Calu3 (cell line): ENCODE measurements at regions not wholly inside any gene's neighbourhood (a gene's known extent, or its start where the extent isn't known, plus 50 kb on each side); places are given as distances from the start of the nearest gene placed in this dataset.
A peak's percentile ranks its signal among the peaks of the same experiment; 100 is the strongest.

Source experiments
- BruUV-seq: library from RNA; stranded (reverse); fragments of 400-500 nt; replicated peaks from 2 replicates; lab custom pipeline; 2021; lab: Mats Ljungman, UMichigan
- CTCF ChIA-PET: fragments of 300-600 bp; sonication (Branson Sonifier 250); formaldehyde crosslinking; loops from one replicate; lab custom pipeline; 2022; ENCODE audit warnings: antibody characterized with exemption; lab: Charles Lee
- DNase-seq: peaks from one replicate; pipeline ENCODE4 v3.0.0; 2022
- H3K27ac Mint-ChIP-seq: one replicate; pipeline ENCODE4 v1.8.0; 2022; ENCODE audit warnings: mixed read lengths; ENCODE audit not compliant: unreplicated experiment
- H3K27me3 Mint-ChIP-seq: one replicate; pipeline ENCODE4 v1.8.0; 2022; ENCODE audit warnings: mixed read lengths; ENCODE audit not compliant: unreplicated experiment
- H3K36me3 Mint-ChIP-seq: one replicate; pipeline ENCODE4 v1.8.0; 2022; ENCODE audit warnings: mild to moderate bottlenecking, moderate library complexity, mixed read lengths; ENCODE audit not compliant: insufficient read depth, unreplicated experiment
- H3K4me1 Mint-ChIP-seq: one replicate; pipeline ENCODE4 v1.8.0; 2022; ENCODE audit warnings: mild to moderate bottlenecking, low read depth, mixed read lengths; ENCODE audit not compliant: unreplicated experiment
- H3K4me3 Mint-ChIP-seq: one replicate; pipeline ENCODE4 v1.8.0; 2022; ENCODE audit warnings: mild to moderate bottlenecking, low read depth, moderate library complexity, mixed read lengths; ENCODE audit not compliant: unreplicated experiment
- H3K9me3 Mint-ChIP-seq: one replicate; pipeline ENCODE4 v1.8.0; 2022; ENCODE audit warnings: low read depth, mixed read lengths; ENCODE audit not compliant: unreplicated experiment
- CTCF ChIP-seq: fragments of 200-600 bp; IDR thresholded peaks from one replicate; pipeline ENCODE4 v1.8.0; 2022; ENCODE audit warnings: antibody characterized with exemption; ENCODE audit not compliant: unreplicated experiment
- intact Hi-C: fragments of 100-400 bp; cut with micrococcal nuclease; formaldehyde crosslinking; loops from one replicate; pipeline ENCODE4 v1.10.0; 2022; ENCODE audit not compliant: unreplicated experiment

GRCh38 chr18:46333431-46334135, 229.4 kb downstream of the HAUS1 start:
- H3K27me3 Mint-ChIP-seq, result peaks cover 70% of the 10 kb centered on the region
- peak; percentile 19 for DNase-seq
- peak overlapping the region; percentile 78 for H3K4me3 Mint-ChIP-seq
- no peak overlapping the region for H3K27ac Mint-ChIP-seq
- peaks cover 10% of the 10 kb centered on the region for H3K36me3 Mint-ChIP-seq
- no peaks in the 10 kb centered on the region for H3K9me3 Mint-ChIP-seq
- BruUV-seq, result no TSS peak
- H3K4me1 Mint-ChIP-seq, result peaks cover 19% of the 10 kb centered on the region
- intact Hi-C loops, result no loop called here
- CTCF ChIA-PET, result no interaction called here
- no peak for TF ChIP-seq CTCF

GRCh38 chr18:46334868-46335281, 230.7 kb downstream of the HAUS1 start:
- no peak for TF ChIP-seq CTCF
- Mint-ChIP-seq H3K9me3 (no peaks in the 10 kb centered on the region), H3K4me3 (peak overlapping the region; percentile 78), H3K4me1 (peaks cover 26% of the 10 kb centered on the region), H3K36me3 (peaks cover 10% of the 10 kb centered on the region), H3K27me3 (peaks cover 69% of the 10 kb centered on the region), H3K27ac (peak overlapping the region; percentile 9)
- no TSS peak for BruUV-seq
- peak; percentile 11 for DNase-seq
- CTCF ChIA-PET, result interaction anchor here (0.6 kb wide), 1 partner anchor 134 kb away, joined by 4 read pairs; no protein-coding TSS in a partner anchor
- intact Hi-C loops, result no loop called here

GRCh38 chr18:46335534-46336101, 231.4 kb downstream of the HAUS1 start:
- Mint-ChIP-seq H3K9me3 (no peaks in the 10 kb centered on the region), H3K27me3 (peaks cover 68% of the 10 kb centered on the region), H3K36me3 (peaks cover 10% of the 10 kb centered on the region), H3K27ac (no peak overlapping the region), H3K4me1 (peaks cover 26% of the 10 kb centered on the region), H3K4me3 (peak overlapping the region; percentile 78)
- TF ChIP-seq CTCF, result no peak
- intact Hi-C loops, result no loop called here
- CTCF ChIA-PET, result interaction anchor here (0.6 kb wide), 1 partner anchor 135 kb away, joined by 4 read pairs; no protein-coding TSS in a partner anchor
- no TSS peak for BruUV-seq
- no peak for DNase-seq

DNA sequence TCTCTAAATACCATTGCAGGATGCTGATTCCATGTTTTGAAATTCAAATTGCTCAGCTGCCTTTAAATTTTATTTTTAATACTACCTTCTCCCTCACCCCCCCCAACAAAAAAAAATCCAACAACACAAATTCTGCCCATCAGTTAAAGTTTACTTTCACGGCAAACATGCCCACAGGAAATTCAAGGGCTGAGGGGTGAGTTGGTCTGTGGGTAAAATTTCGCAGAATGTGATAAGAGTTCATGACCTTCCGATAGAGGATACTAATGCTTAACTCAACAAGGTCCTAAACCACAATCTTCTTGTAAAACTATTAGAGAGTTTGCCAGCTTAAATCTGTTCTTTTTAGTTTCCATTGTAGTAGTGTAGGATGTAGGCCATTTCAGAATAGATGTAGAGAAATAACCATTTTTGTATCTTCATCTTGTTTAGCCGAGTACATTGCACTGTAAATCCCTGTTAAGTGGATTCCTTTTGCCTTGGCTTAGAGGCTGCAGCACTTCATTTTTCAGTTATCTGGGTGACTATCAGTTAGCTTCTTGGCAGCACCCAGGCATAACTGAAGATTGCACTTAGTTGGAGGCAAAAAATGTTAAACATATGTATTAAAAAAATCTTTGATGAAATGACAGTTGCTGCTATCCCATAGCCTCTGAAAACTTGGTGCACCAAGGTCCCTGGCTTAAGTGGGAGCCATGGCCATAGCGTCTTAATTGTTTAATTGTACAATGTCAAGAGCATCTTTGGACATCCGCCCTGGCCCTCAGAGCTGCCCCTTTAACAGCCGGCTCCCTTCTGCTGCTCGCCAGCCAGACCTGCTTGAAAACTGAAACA, 232.3 kb downstream of the HAUS1 start:
- peaks cover 10% of the 10 kb centered on the region for H3K36me3 Mint-ChIP-seq
- TSS peak; percentile 28 for BruUV-seq
- H3K27ac Mint-ChIP-seq, result no peak overlapping the region
- intact Hi-C loops, result no loop called here
- peaks cover 26% of the 10 kb centered on the region for H3K4me1 Mint-ChIP-seq
- H3K4me3 Mint-ChIP-seq, result no peak overlapping the region
- no peaks in the 10 kb centered on the region for H3K9me3 Mint-ChIP-seq
- CTCF ChIA-PET, result no interaction called here
- no peak for TF ChIP-seq CTCF
- DNase-seq, result no peak
- H3K27me3 Mint-ChIP-seq, result peaks cover 61% of the 10 kb centered on the region
